DND-41 (cell line): ENCODE measurements at regions not wholly inside any gene's neighbourhood (a gene's known extent, or its start where the extent isn't known, plus 50 kb on each side); places are given as distances from the start of the nearest gene placed in this dataset.

Source experiments
- ATAC-seq: fragments of 200-7000 bp; cut with Tn5 transposase; 3 replicates; pipeline ENCODE4 v1.9.1; 2021; ENCODE audit warnings: low read depth; ENCODE audit not compliant: insufficient read depth
- DNase-seq: peaks from one replicate; pipeline ENCODE4 v3.0.0-alpha.2; 2020
- H2AFZ ChIP-seq: 2 replicates; pipeline ENCODE4 v1.6.0; 2012; ENCODE audit warnings: low read depth, low read length
- H3K27ac ChIP-seq: 2 replicates; pipeline ENCODE4 v1.5.1; 2012; ENCODE audit warnings: low read length, inconsistent platforms
- H3K27me3 ChIP-seq: fragments of 200-600 bp; sonication (generic); 2 replicates; pipeline ENCODE4 v1.6.0; 2012; ENCODE audit warnings: low read length, mild to moderate bottlenecking, inconsistent platforms; ENCODE audit not compliant: insufficient read depth, poor library complexity
- H3K36me3 ChIP-seq: 2 replicates; pipeline ENCODE4 v1.5.1; 2012; ENCODE audit warnings: low read length, inconsistent platforms; ENCODE audit not compliant: insufficient read depth
- H3K4me1 ChIP-seq: 2 replicates; pipeline ENCODE4 v1.5.1; 2012; ENCODE audit warnings: mild to moderate bottlenecking, low read length; ENCODE audit not compliant: insufficient read depth
- H3K4me2 ChIP-seq: 2 replicates; pipeline ENCODE4 v1.6.0; 2012; ENCODE audit warnings: mild to moderate bottlenecking, moderate library complexity, low read length, inconsistent platforms; ENCODE audit not compliant: insufficient read depth
- H3K4me3 ChIP-seq, 2 experiments: fragments of 200-600 bp in 1 of 2; shearing (Covaris generic) in 1 of 2; 2 replicates each; pipeline ENCODE4 v1.5.1; 2012 to 2016; ENCODE audit warnings: inconsistent platforms in 2 of 2, low read length in 2 of 2, mild to moderate bottlenecking in 2 of 2, low read depth in 1 of 2, moderate library complexity in 1 of 2
- H3K79me2 ChIP-seq: 2 replicates; pipeline ENCODE4 v1.6.0; 2012; ENCODE audit warnings: low read length, inconsistent platforms; ENCODE audit not compliant: insufficient read depth
- H3K9ac ChIP-seq: 2 replicates; pipeline ENCODE4 v1.6.0; 2012; ENCODE audit warnings: low read depth, mild to moderate bottlenecking, inconsistent platforms, low read length, moderate library complexity
- H3K9me3 ChIP-seq: 2 replicates; pipeline ENCODE4 v1.5.1; 2012; ENCODE audit warnings: low read length, moderate library complexity, mild to moderate bottlenecking, inconsistent platforms; ENCODE audit not compliant: insufficient read depth, severe bottlenecking
- H4K20me1 ChIP-seq: 2 replicates; pipeline ENCODE4 v1.6.0; 2012; ENCODE audit warnings: low read length; ENCODE audit not compliant: insufficient read depth
- CTCF ChIP-seq: IDR thresholded peaks from 2 replicates; pipeline ENCODE4 v1.5.1; 2012; ENCODE audit warnings: borderline replicate concordance, low read length, moderate library complexity, mild to moderate bottlenecking; ENCODE audit not compliant: poor library complexity, severe bottlenecking; ENCODE audit errors: extremely low read depth
- EZH2 ChIP-seq: IDR thresholded peaks from 3 replicates; pipeline ENCODE4 v1.6.1; 2012; ENCODE audit warnings: borderline replicate concordance, low read depth, mild to moderate bottlenecking, moderate library complexity, low read length, inconsistent platforms; ENCODE audit not compliant: severe bottlenecking

GRCh38 chr12:42933461-42934081 lies 344.0 kb upstream of the PRICKLE1 start:
- Histone ChIP-seq H3K4me2 (no peak overlapping the region), H3K4me1 (no peaks in the 10 kb centered on the region), H2AFZ (no peak overlapping the region), H3K9ac (no peak overlapping the region), H4K20me1 (no peaks in the 10 kb centered on the region), H3K27me3 (no peaks in the 10 kb centered on the region), H3K27ac (no peak overlapping the region), H3K9me3 (no peaks in the 10 kb centered on the region), H3K4me3 (no peak overlapping the region), H3K79me2 (no peaks in the 10 kb centered on the region), H3K36me3 (no peaks in the 10 kb centered on the region)
- ATAC-seq (no peak), DNase-seq (no peak)
- no peak for TF ChIP-seq CTCF
- no peak for TF ChIP-seq EZH2

DNA sequence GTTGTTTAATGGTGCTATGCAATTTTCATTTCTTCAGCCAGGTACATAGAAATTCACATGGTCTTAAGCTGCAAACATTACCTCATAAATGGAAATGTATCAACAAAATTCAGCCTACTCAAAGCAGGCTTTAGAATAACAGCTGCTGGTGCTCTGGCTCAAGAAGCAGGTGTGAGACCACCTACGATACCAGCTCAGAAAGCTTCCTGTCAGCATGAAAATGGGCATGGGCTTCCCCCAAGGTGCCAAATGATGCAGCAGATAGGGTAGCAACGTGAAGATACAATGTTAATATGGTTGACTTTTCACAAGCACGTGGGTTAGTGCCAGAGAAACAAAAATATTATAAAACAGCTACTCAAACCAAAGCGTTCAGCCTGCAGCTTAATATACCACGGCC lies 343.4 kb upstream of the PRICKLE1 start:
- no peaks in the 10 kb centered on the region for H3K27me3 ChIP-seq
- H2AFZ ChIP-seq = no peak overlapping the region
- no peaks in the 10 kb centered on the region for H3K79me2 ChIP-seq
- ATAC-seq (no peak), DNase-seq (no peak)
- no peak overlapping the region for H3K27ac ChIP-seq
- H3K9me3 ChIP-seq = no peaks in the 10 kb centered on the region
- H3K9ac ChIP-seq = no peak overlapping the region
- no peaks in the 10 kb centered on the region for H4K20me1 ChIP-seq
- TF ChIP-seq EZH2 (no peak), CTCF (no peak)
- no peak overlapping the region for H3K4me3 ChIP-seq
- H3K36me3 ChIP-seq = no peaks in the 10 kb centered on the region
- no peak overlapping the region for H3K4me2 ChIP-seq
- H3K4me1 ChIP-seq = no peaks in the 10 kb centered on the region

DNA sequence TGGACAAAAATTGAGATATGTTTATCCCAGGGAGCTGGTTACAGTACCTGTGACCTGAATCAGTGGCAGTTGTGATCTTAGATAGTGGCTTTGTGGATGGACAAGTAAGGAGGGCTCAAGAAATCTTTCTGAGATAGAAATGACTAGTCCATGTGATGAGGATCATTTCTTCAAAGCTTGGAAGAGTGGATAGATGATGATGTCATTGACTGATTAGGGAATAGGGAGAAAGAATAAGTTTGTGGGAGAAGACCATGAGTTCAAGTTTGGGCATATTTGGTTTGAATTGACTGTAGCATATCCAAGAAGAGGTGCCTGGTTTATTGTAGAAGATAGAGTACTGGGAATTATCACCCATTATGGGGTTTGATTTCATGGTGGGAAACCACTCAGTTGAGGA lies 336.7 kb upstream of the PRICKLE1 start:
- H3K27me3 ChIP-seq = no peaks in the 10 kb centered on the region
- H3K27ac ChIP-seq = no peak overlapping the region
- no peak for ATAC-seq
- H3K36me3 ChIP-seq = no peaks in the 10 kb centered on the region
- no peaks in the 10 kb centered on the region for H3K79me2 ChIP-seq
- no peaks in the 10 kb centered on the region for H3K9me3 ChIP-seq
- no peak overlapping the region for H2AFZ ChIP-seq
- DNase-seq = no peak
- H3K4me2 ChIP-seq = no peak overlapping the region
- H3K9ac ChIP-seq = no peak overlapping the region
- no peaks in the 10 kb centered on the region for H4K20me1 ChIP-seq
- H3K4me3 ChIP-seq = no peak overlapping the region
- TF ChIP-seq EZH2 = no peak
- no peak for TF ChIP-seq CTCF
- H3K4me1 ChIP-seq = no peaks in the 10 kb centered on the region

GRCh38 chr12:42924482-42924881 lies 334.9 kb upstream of the PRICKLE1 start:
- Histone ChIP-seq H3K27ac (no peak overlapping the region), H3K9ac (no peak overlapping the region), H3K36me3 (no peaks in the 10 kb centered on the region), H3K4me3 (no peak overlapping the region), H3K4me1 (no peaks in the 10 kb centered on the region), H4K20me1 (no peaks in the 10 kb centered on the region), H2AFZ (no peak overlapping the region), H3K4me2 (no peak overlapping the region), H3K79me2 (no peaks in the 10 kb centered on the region), H3K27me3 (no peaks in the 10 kb centered on the region), H3K9me3 (no peaks in the 10 kb centered on the region)
- ATAC-seq (no peak), DNase-seq (no peak)
- TF ChIP-seq CTCF (no peak), EZH2 (no peak)
